ENCODE measurements at regions not wholly inside any gene's neighbourhood (a gene's known extent, or its start where the extent isn't known, plus 50 kb on each side); places are given as distances from the start of the nearest gene placed in this dataset.

- no peak for TF ChIP-seq KDM1A (IDR thresholded peaks at IDR 0.05; ENCODE audit: borderline replicate concordance)
- no peak for TF ChIP-seq SUZ12 (IDR thresholded peaks at IDR 0.05; ENCODE audit: unreplicated experiment)
- no peak for TF ChIP-seq RAD21 (IDR thresholded peaks at IDR 0.05; ENCODE audit: insufficient read depth, low read depth, low read length)
- no peak for TF ChIP-seq ZBTB40 (IDR thresholded peaks at IDR 0.05; ENCODE audit: borderline replicate concordance)
- TF ChIP-seq POLR2AphosphoS2 (IDR thresholded peaks at IDR 0.05; ENCODE audit: low read depth, low read length), result no peak
- no peak for TF ChIP-seq CTCF (IDR thresholded peaks at IDR 0.05 in 2 of 3, conservative IDR thresholded peaks at IDR 0.05 in 1 of 3; ENCODE audit: control insufficient read depth in 2 of 3, extremely low read depth in 1 of 3, insufficient read depth in 1 of 3, low read depth in 3 of 3, low read length in 3 of 3)
- no peak for TF ChIP-seq SPI1 (IDR thresholded peaks at IDR 0.05; ENCODE audit: borderline replicate concordance, insufficient read depth, low read depth, low read length)
Measured at GRCh38 chr5:175785681-175786080, 85.7 kb upstream of the CPLX2 start.
